Calu3 (cell line): ENCODE measurements at regions not wholly inside any gene's neighbourhood (a gene's known extent, or its start where the extent isn't known, plus 50 kb on each side); places are given as distances from the start of the nearest gene placed in this dataset.

Experiments
- BruUV-seq: library from RNA; stranded (reverse); fragments of 400-500 nt; replicated peaks from 2 replicates; lab custom pipeline; 2021; lab: Mats Ljungman, UMichigan
- CTCF ChIA-PET: fragments of 300-600 bp; sonication (Branson Sonifier 250); formaldehyde crosslinking; loops from one replicate; lab custom pipeline; 2022; ENCODE audit warnings: antibody characterized with exemption; lab: Charles Lee
- DNase-seq: peaks from one replicate; pipeline ENCODE4 v3.0.0; 2022
- H3K27ac Mint-ChIP-seq: one replicate; pipeline ENCODE4 v1.8.0; 2022; ENCODE audit warnings: mixed read lengths; ENCODE audit not compliant: unreplicated experiment
- H3K27me3 Mint-ChIP-seq: one replicate; pipeline ENCODE4 v1.8.0; 2022; ENCODE audit warnings: mixed read lengths; ENCODE audit not compliant: unreplicated experiment
- H3K36me3 Mint-ChIP-seq: one replicate; pipeline ENCODE4 v1.8.0; 2022; ENCODE audit warnings: mild to moderate bottlenecking, moderate library complexity, mixed read lengths; ENCODE audit not compliant: insufficient read depth, unreplicated experiment
- H3K4me1 Mint-ChIP-seq: one replicate; pipeline ENCODE4 v1.8.0; 2022; ENCODE audit warnings: mild to moderate bottlenecking, low read depth, mixed read lengths; ENCODE audit not compliant: unreplicated experiment
- H3K4me3 Mint-ChIP-seq: one replicate; pipeline ENCODE4 v1.8.0; 2022; ENCODE audit warnings: mild to moderate bottlenecking, low read depth, moderate library complexity, mixed read lengths; ENCODE audit not compliant: unreplicated experiment
- H3K9me3 Mint-ChIP-seq: one replicate; pipeline ENCODE4 v1.8.0; 2022; ENCODE audit warnings: low read depth, mixed read lengths; ENCODE audit not compliant: unreplicated experiment
- intact Hi-C: fragments of 100-400 bp; cut with micrococcal nuclease; formaldehyde crosslinking; loops from one replicate; pipeline ENCODE4 v1.10.0; 2022; ENCODE audit not compliant: unreplicated experiment
- TF ChIP-seq, protein P1 (sequence below): fragments of 200-600 bp; IDR thresholded peaks from one replicate; pipeline ENCODE4 v1.8.0; 2022; ENCODE audit warnings: antibody characterized with exemption; ENCODE audit not compliant: unreplicated experiment

DNA sequence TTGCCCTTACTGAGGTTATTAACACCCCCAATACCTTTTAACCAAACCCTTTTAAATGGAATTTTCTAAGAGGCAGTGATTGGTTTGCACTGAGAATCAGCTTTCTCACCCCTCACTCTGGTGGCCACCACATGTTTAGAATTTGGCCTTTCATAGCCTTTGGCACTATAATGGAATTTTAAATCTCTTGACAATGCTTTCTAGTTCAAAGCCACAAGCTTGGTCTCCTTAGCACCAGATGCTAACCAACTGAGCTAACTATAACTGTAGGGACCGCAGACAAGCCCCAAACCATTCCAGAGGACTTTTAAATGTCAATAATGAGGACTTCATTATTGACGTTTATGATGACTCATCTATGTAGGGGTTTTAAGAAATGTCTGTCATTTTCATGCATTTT lies 238.7 kb upstream of the SNX7 start:
- H3K4me1 Mint-ChIP-seq: peaks cover 30% of the 10 kb centered on the region
- BruUV-seq: no TSS peak
- intact Hi-C loops: no loop called here
- no peaks in the 10 kb centered on the region for H3K9me3 Mint-ChIP-seq
- no peak for DNase-seq
- CTCF ChIA-PET: no interaction called here
- no peaks in the 10 kb centered on the region for H3K27me3 Mint-ChIP-seq
- TF ChIP-seq, protein P1, sequence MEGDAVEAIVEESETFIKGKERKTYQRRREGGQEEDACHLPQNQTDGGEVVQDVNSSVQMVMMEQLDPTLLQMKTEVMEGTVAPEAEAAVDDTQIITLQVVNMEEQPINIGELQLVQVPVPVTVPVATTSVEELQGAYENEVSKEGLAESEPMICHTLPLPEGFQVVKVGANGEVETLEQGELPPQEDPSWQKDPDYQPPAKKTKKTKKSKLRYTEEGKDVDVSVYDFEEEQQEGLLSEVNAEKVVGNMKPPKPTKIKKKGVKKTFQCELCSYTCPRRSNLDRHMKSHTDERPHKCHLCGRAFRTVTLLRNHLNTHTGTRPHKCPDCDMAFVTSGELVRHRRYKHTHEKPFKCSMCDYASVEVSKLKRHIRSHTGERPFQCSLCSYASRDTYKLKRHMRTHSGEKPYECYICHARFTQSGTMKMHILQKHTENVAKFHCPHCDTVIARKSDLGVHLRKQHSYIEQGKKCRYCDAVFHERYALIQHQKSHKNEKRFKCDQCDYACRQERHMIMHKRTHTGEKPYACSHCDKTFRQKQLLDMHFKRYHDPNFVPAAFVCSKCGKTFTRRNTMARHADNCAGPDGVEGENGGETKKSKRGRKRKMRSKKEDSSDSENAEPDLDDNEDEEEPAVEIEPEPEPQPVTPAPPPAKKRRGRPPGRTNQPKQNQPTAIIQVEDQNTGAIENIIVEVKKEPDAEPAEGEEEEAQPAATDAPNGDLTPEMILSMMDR: no peak
- no peak overlapping the region for H3K27ac Mint-ChIP-seq
- peaks cover 6% of the 10 kb centered on the region for H3K36me3 Mint-ChIP-seq
- H3K4me3 Mint-ChIP-seq: no peak overlapping the region

GRCh38 chr1:98421085-98421435 lies 240.5 kb upstream of the SNX7 start:
- H3K9me3 Mint-ChIP-seq: no peaks in the 10 kb centered on the region
- peaks cover 12% of the 10 kb centered on the region for H3K4me1 Mint-ChIP-seq
- H3K27me3 Mint-ChIP-seq: no peaks in the 10 kb centered on the region
- intact Hi-C loops: no loop called here
- no peak for DNase-seq
- CTCF ChIA-PET: no interaction called here
- no TSS peak for BruUV-seq
- H3K4me3 Mint-ChIP-seq: no peak overlapping the region
- TF ChIP-seq, protein P1: no peak
- no peak overlapping the region for H3K27ac Mint-ChIP-seq
- peaks cover 2% of the 10 kb centered on the region for H3K36me3 Mint-ChIP-seq

- Mint-ChIP-seq H3K4me1 (peaks cover 11% of the 10 kb centered on the region), H3K27ac (no peak overlapping the region), H3K9me3 (no peaks in the 10 kb centered on the region), H3K36me3 (no peaks in the 10 kb centered on the region), H3K27me3 (no peaks in the 10 kb centered on the region), H3K4me3 (no peak overlapping the region)
- DNase-seq: no peak
- BruUV-seq: no TSS peak
- intact Hi-C loops: no loop called here
- TF ChIP-seq, protein P1: no peak
- CTCF ChIA-PET: no interaction called here
Measured at GRCh38 chr1:98420376-98421084, 241.0 kb upstream of the SNX7 start.

GRCh38 chr1:98417820-98418219 lies 243.7 kb upstream of the SNX7 start:
- no peak overlapping the region for H3K27ac Mint-ChIP-seq
- H3K4me3 Mint-ChIP-seq: no peak overlapping the region
- peaks cover 2% of the 10 kb centered on the region for H3K9me3 Mint-ChIP-seq
- no peaks in the 10 kb centered on the region for H3K36me3 Mint-ChIP-seq
- intact Hi-C loops: no loop called here
- H3K4me1 Mint-ChIP-seq: peaks cover 19% of the 10 kb centered on the region
- H3K27me3 Mint-ChIP-seq: no peaks in the 10 kb centered on the region
- DNase-seq: no peak
- CTCF ChIA-PET: no interaction called here
- TF ChIP-seq, protein P1: no peak
- BruUV-seq: no TSS peak
